ENCODE measurements at regions not wholly inside any gene's neighbourhood (a gene's known extent, or its start where the extent isn't known, plus 50 kb on each side); places are given as distances from the start of the nearest gene placed in this dataset.

DNA sequence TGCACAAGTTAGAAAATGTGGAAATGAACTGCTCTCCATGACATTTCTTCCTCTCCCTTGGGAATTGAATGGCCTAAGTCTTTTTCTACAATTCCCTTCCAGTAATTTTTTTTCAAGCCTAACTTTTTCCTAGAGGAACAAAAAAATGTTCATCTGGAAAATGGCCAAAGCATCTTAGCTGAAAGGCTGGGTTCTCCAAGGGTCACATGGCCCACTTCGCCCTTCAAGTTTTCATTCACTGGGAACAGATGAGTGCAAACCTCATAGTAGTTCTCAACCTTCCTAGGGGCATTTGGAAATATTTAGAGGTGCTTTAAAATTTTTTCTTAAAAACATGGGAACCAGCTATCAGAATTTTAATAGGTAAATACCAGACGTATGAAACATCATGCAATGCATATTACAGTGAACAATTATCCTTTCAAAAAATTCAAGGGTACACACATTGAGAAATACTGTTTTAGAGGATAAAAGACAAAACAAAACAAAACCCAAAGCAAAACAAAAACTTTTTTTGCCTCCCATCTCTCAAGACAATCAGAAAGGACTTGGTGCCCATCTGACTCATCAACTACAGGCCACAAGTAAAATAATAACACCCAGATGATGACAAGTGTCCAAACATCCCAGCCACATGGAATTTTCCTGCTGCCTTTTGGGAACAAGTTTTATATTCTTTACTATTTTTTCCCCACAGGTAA lies 208.8 kb downstream of the SLITRK6 start:
- no peak overlapping the region for H3K27ac Mint-ChIP-seq
- no peaks in the 10 kb centered on the region for H3K4me1 Mint-ChIP-seq
- TF ChIP-seq, protein P1, sequence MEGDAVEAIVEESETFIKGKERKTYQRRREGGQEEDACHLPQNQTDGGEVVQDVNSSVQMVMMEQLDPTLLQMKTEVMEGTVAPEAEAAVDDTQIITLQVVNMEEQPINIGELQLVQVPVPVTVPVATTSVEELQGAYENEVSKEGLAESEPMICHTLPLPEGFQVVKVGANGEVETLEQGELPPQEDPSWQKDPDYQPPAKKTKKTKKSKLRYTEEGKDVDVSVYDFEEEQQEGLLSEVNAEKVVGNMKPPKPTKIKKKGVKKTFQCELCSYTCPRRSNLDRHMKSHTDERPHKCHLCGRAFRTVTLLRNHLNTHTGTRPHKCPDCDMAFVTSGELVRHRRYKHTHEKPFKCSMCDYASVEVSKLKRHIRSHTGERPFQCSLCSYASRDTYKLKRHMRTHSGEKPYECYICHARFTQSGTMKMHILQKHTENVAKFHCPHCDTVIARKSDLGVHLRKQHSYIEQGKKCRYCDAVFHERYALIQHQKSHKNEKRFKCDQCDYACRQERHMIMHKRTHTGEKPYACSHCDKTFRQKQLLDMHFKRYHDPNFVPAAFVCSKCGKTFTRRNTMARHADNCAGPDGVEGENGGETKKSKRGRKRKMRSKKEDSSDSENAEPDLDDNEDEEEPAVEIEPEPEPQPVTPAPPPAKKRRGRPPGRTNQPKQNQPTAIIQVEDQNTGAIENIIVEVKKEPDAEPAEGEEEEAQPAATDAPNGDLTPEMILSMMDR (IDR thresholded peaks at IDR 0.05), result no peak
- POLR2A ChIA-PET, result no interaction called here
- intact Hi-C loops (cut with micrococcal nuclease), result no loop called here
- no peaks in the 10 kb centered on the region for H3K27me3 Mint-ChIP-seq
- DNase-seq (no peak), ATAC-seq (ENCODE audit: low read depth) (no peak)
- H3K36me3 Mint-ChIP-seq (ENCODE audit: low read depth), result no peaks in the 10 kb centered on the region
- H3K9me3 Mint-ChIP-seq, result peaks cover 14% of the 10 kb centered on the region
- CTCF ChIA-PET, result no interaction called here
- no peak overlapping the region for H3K4me3 Mint-ChIP-seq

DNA sequence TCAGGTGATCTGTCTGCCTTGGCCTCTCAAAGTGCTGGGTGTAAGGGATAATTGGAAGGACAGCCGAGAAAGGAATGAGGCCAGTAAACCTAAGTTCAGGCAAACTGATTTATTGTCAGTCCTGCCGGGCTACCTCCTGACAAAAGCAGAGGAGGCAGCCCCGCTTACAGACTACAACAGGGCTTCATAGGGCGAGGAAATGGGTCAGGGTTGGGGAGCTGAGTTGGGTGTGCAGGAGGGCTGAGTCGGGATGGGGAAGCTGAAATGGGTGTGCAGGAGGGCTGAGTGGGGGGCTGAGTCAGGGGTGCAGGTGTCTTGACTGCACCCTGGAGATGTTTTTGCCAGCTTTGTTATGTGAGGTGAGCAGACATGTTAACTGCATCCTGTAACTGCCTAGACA lies 210.2 kb downstream of the SLITRK6 start:
- ATAC-seq (ENCODE audit: low read depth) (no peak), DNase-seq (no peak)
- intact Hi-C loops (cut with micrococcal nuclease), result no loop called here
- ChIA-PET CTCF (no interaction called here), POLR2A (no interaction called here)
- Mint-ChIP-seq H3K36me3 (ENCODE audit: low read depth) (no peaks in the 10 kb centered on the region), H3K4me3 (no peak overlapping the region), H3K4me1 (no peaks in the 10 kb centered on the region), H3K9me3 (peaks cover 15% of the 10 kb centered on the region), H3K27me3 (no peaks in the 10 kb centered on the region), H3K27ac (no peak overlapping the region)
- TF ChIP-seq, protein P1 (IDR thresholded peaks at IDR 0.05), result no peak

GRCh38 chr13:85588359-85588758 lies 210.9 kb downstream of the SLITRK6 start:
- DNase-seq, result no peak
- intact Hi-C loops (cut with micrococcal nuclease), result no loop called here
- POLR2A ChIA-PET, result no interaction called here
- no peaks in the 10 kb centered on the region for H3K36me3 Mint-ChIP-seq (ENCODE audit: low read depth)
- no peak for ATAC-seq (ENCODE audit: low read depth)
- H3K27me3 Mint-ChIP-seq, result no peaks in the 10 kb centered on the region
- no peak overlapping the region for H3K27ac Mint-ChIP-seq
- TF ChIP-seq, protein P1 (IDR thresholded peaks at IDR 0.05), result no peak
- CTCF ChIA-PET, result no interaction called here
- H3K4me3 Mint-ChIP-seq, result no peak overlapping the region
- no peaks in the 10 kb centered on the region for H3K4me1 Mint-ChIP-seq
- H3K9me3 Mint-ChIP-seq, result peaks cover 15% of the 10 kb centered on the region

- ChIA-PET CTCF (no interaction called here), POLR2A (no interaction called here)
- Mint-ChIP-seq H3K9me3 (peaks cover 15% of the 10 kb centered on the region), H3K4me3 (no peak overlapping the region), H3K4me1 (no peaks in the 10 kb centered on the region), H3K36me3 (ENCODE audit: low read depth) (no peaks in the 10 kb centered on the region), H3K27ac (no peak overlapping the region), H3K27me3 (no peaks in the 10 kb centered on the region)
- DNase-seq, result no peak
- intact Hi-C loops (cut with micrococcal nuclease), result no loop called here
- ATAC-seq (ENCODE audit: low read depth), result no peak
- TF ChIP-seq, protein P1 (IDR thresholded peaks at IDR 0.05), result no peak
These were observed 212.4 kb downstream of the SLITRK6 start for GRCh38 chr13:85586856-85587255.

GRCh38 chr13:85586422-85586831 lies 212.8 kb downstream of the SLITRK6 start:
- POLR2A ChIA-PET, result no interaction called here

More at GRCh38 chr13:85586422-85586831, 212.8 kb downstream of the SLITRK6 start:
- ATAC-seq (ENCODE audit: low read depth), result no peak
- H3K36me3 Mint-ChIP-seq (ENCODE audit: low read depth), result no peaks in the 10 kb centered on the region
- H3K4me1 Mint-ChIP-seq, result no peaks in the 10 kb centered on the region
- DNase-seq, result no peak
- TF ChIP-seq, protein P1 (IDR thresholded peaks at IDR 0.05), result no peak
- H3K27ac Mint-ChIP-seq, result no peak overlapping the region
- intact Hi-C loops (cut with micrococcal nuclease), result no loop called here
- peaks cover 15% of the 10 kb centered on the region for H3K9me3 Mint-ChIP-seq
- no peak overlapping the region for H3K4me3 Mint-ChIP-seq
- CTCF ChIA-PET, result no interaction called here
- H3K27me3 Mint-ChIP-seq, result no peaks in the 10 kb centered on the region

Data from activated B cell treated with CpG ODN at 0.5 μM for 24 hours (primary cell).